HG02623 (cell line): ENCODE measurements at regions not wholly inside any gene's neighbourhood (a gene's known extent, or its start where the extent isn't known, plus 50 kb on each side); places are given as distances from the start of the nearest gene placed in this dataset.
"Not testable (repeated sequence)": the region's sequence is repeated elsewhere in the genome, so short reads cannot be mapped to it uniquely, and the experiment has no call there.

Experiments used
- ATAC-seq: cut with Tn5 transposase; IDR thresholded peaks from one replicate; pipeline ENCODE4 v1.9.1; 2021; ENCODE audit warnings: moderate library complexity; ENCODE audit not compliant: unreplicated experiment

- ATAC-seq, result no peak
Measured at GRCh38 chr15:92803536-92803851, 96.6 kb upstream of the CHD2 start.

GRCh38 chr15:92803852-92804609, 96.1 kb upstream of the CHD2 start:
- ATAC-seq, result peak; percentile 44

- not testable (repeated sequence) for ATAC-seq
Measured at GRCh38 chr15:92804610-92804936, 95.6 kb upstream of the CHD2 start.

- ATAC-seq, result no peak
Measured at GRCh38 chr15:92805080-92805690, 94.9 kb upstream of the CHD2 start.

GRCh38 chr15:92806171-92806570, 94.0 kb upstream of the CHD2 start:
- ATAC-seq, result not testable (repeated sequence)

GRCh38 chr15:92806763-92807162, 93.4 kb upstream of the CHD2 start:
- ATAC-seq, result no peak

- no peak for ATAC-seq
Measured at GRCh38 chr15:92807971-92808571, 92.1 kb upstream of the CHD2 start.

GRCh38 chr15:92808598-92809063, 91.5 kb upstream of the CHD2 start:
- ATAC-seq, result peak; percentile 9

- peak; percentile 84 for ATAC-seq
Measured at GRCh38 chr15:92809064-92809879, 90.9 kb upstream of the CHD2 start.

- no peak for ATAC-seq
Measured at GRCh38 chr15:92809880-92810361, 90.2 kb upstream of the CHD2 start.

GRCh38 chr15:92810418-92811138, 89.5 kb upstream of the CHD2 start:
- ATAC-seq, result no peak

GRCh38 chr15:92811148-92811913, 88.8 kb upstream of the CHD2 start:
- ATAC-seq, result no peak

- no peak for ATAC-seq
Measured at GRCh38 chr15:92812271-92812670, 87.9 kb upstream of the CHD2 start.

GRCh38 chr15:92813485-92813884, 86.6 kb upstream of the CHD2 start:
- ATAC-seq, result no peak

- no peak for ATAC-seq
Measured at GRCh38 chr15:92817339-92817886, 82.7 kb upstream of the CHD2 start.

- ATAC-seq, result no peak
Measured at GRCh38 chr15:92818651-92819277, 81.4 kb upstream of the CHD2 start.

- no peak for ATAC-seq
Measured at GRCh38 chr15:92819278-92820235, 80.6 kb upstream of the CHD2 start.
